ENCODE measurements at regions not wholly inside any gene's neighbourhood (a gene's known extent, or its start where the extent isn't known, plus 50 kb on each side); places are given as distances from the start of the nearest gene placed in this dataset.

DNA sequence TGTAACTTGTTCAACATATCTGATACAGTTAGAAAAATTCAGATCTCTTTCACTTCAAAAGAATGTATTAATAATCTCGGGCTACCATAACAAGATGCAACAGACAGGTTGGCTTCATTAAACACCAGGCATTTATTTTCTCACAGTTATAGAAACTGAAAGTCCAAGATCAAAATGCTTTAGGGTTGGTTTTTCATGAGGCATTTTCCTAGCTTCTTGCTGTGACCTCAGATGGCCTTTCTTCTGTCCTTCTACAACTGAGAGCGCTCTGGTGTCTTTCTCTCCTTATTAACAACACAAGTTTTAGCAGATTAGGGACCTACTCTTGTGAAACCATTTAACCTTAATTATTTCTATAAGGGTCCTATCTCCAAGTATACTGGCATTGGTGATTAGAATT is 452.5 kb downstream of the ZNF804A start:
- POLR2A ChIA-PET = no interaction called here
- in situ Hi-C loops (cut with MboI) = no loop called here
- FAIRE-seq = no peak

More for the DNA sequence above, 452.5 kb downstream of the ZNF804A start:
- Histone ChIP-seq H3K27ac (ENCODE audit: extremely low read depth, low read depth, low read length) (no peak overlapping the region), H3K9me1 (ENCODE audit: control insufficient read depth, insufficient read depth, low read length) (no peaks in the 10 kb centered on the region), H3K4me2 (ENCODE audit: insufficient read depth, low read length) (no peak overlapping the region), H3K4me1 (replicated peaks in 1 of 2; ENCODE audit: control insufficient read depth in 2 of 2, insufficient read depth in 2 of 2, low read length in 2 of 2) (no peaks in the 10 kb centered on the region), H4K20me1 (replicated peaks; ENCODE audit: control insufficient read depth, insufficient read depth, low read length) (no peaks in the 10 kb centered on the region), H3K9ac (ENCODE audit: insufficient read depth in 1 of 2, low read depth in 2 of 2, low read length in 2 of 2) (no peak overlapping the region), H3K27me3 (ENCODE audit: control insufficient read depth in 2 of 2, insufficient read depth in 2 of 2, low read length in 2 of 2) (no peaks in the 10 kb centered on the region), H3K79me2 (ENCODE audit: control insufficient read depth, insufficient read depth, low read length) (no peaks in the 10 kb centered on the region), H3K9me3 (replicated peaks; ENCODE audit: control insufficient read depth, insufficient read depth, low read depth, low read length) (no peaks in the 10 kb centered on the region), H3K36me3 (ENCODE audit: control insufficient read depth, insufficient read depth, low read length) (no peaks in the 10 kb centered on the region), H3K4me3 (no peak overlapping the region), H2AFZ (ENCODE audit: low read depth, low read length) (no peak overlapping the region)
- no peak for ATAC-seq
- DNase-seq (ENCODE audit: extremely low read depth in 1 of 4, low spot score in 3 of 4) = no peak
- 0% methylated on average over 2 of the region's 2 CpGs for WGBS (ENCODE audit: insufficient coverage, low coverage, missing lambda C conversion rate)
- no TSS peak for BruUV-seq (replicated peaks)
- CTCF ChIA-PET (ENCODE audit: low intra/inter-chr PET ratio) = no interaction called here
- intact Hi-C loops (cut with micrococcal nuclease) = no loop called here
- no peak for TF ChIP-seq NR2F6 (CRISPR knock-in tag; IDR thresholded peaks at IDR 0.05)
- TF ChIP-seq ZSCAN32 (CRISPR knock-in tag; IDR thresholded peaks at IDR 0.05) = no peak
- TF ChIP-seq, protein P1, sequence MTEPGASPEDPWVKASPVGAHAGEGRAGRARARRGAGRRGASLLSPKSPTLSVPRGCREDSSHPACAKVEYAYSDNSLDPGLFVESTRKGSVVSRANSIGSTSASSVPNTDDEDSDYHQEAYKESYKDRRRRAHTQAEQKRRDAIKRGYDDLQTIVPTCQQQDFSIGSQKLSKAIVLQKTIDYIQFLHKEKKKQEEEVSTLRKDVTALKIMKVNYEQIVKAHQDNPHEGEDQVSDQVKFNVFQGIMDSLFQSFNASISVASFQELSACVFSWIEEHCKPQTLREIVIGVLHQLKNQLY (CRISPR knock-in tag; conservative IDR thresholded peaks at IDR 0.05) = no peak
- no peak for TF ChIP-seq MTF1 (CRISPR knock-in tag; IDR thresholded peaks at IDR 0.05; ENCODE audit: borderline replicate concordance)
- TF ChIP-seq, protein P2, sequence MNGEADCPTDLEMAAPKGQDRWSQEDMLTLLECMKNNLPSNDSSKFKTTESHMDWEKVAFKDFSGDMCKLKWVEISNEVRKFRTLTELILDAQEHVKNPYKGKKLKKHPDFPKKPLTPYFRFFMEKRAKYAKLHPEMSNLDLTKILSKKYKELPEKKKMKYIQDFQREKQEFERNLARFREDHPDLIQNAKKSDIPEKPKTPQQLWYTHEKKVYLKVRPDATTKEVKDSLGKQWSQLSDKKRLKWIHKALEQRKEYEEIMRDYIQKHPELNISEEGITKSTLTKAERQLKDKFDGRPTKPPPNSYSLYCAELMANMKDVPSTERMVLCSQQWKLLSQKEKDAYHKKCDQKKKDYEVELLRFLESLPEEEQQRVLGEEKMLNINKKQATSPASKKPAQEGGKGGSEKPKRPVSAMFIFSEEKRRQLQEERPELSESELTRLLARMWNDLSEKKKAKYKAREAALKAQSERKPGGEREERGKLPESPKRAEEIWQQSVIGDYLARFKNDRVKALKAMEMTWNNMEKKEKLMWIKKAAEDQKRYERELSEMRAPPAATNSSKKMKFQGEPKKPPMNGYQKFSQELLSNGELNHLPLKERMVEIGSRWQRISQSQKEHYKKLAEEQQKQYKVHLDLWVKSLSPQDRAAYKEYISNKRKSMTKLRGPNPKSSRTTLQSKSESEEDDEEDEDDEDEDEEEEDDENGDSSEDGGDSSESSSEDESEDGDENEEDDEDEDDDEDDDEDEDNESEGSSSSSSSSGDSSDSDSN (IDR thresholded peaks at IDR 0.05; ENCODE audit: borderline replicate concordance in 1 of 2, low read depth in 2 of 2, low read length in 2 of 2) = no peak
- TF ChIP-seq SREBF2 (CRISPR knock-in tag; IDR thresholded peaks at IDR 0.05) = no peak
- no peak for TF ChIP-seq MEIS2 (IDR thresholded peaks at IDR 0.05; ENCODE audit: partially characterized antibody)
- TF ChIP-seq SP2 (IDR thresholded peaks at IDR 0.05; ENCODE audit: extremely low read depth, low read depth, low read length, poor library complexity, severe bottlenecking) = no peak
- no peak for TF ChIP-seq MEF2D (tag; conservative IDR thresholded peaks at IDR 0.05; ENCODE audit: low read depth)
- no peak for TF ChIP-seq KLF16 (IDR thresholded peaks at IDR 0.05)
- TF ChIP-seq, protein P3, sequence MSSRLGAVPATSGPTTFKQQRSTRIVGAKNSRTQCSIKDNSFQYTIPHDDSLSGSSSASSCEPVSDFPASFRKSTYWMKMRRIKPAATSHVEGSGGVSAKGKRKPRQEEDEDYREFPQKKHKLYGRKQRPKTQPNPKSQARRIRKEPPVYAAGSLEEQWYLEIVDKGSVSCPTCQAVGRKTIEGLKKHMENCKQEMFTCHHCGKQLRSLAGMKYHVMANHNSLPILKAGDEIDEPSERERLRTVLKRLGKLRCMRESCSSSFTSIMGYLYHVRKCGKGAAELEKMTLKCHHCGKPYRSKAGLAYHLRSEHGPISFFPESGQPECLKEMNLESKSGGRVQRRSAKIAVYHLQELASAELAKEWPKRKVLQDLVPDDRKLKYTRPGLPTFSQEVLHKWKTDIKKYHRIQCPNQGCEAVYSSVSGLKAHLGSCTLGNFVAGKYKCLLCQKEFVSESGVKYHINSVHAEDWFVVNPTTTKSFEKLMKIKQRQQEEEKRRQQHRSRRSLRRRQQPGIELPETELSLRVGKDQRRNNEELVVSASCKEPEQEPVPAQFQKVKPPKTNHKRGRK (tag; IDR thresholded peaks at IDR 0.05) = no peak
- no peak for TF ChIP-seq POLR3A (IDR thresholded peaks at IDR 0.05; ENCODE audit: borderline replicate concordance, extremely low read depth, insufficient read depth, insufficient read length)
- no peak for TF ChIP-seq FOXP1 (CRISPR knock-in tag; IDR thresholded peaks at IDR 0.05)
- TF ChIP-seq, protein P4, sequence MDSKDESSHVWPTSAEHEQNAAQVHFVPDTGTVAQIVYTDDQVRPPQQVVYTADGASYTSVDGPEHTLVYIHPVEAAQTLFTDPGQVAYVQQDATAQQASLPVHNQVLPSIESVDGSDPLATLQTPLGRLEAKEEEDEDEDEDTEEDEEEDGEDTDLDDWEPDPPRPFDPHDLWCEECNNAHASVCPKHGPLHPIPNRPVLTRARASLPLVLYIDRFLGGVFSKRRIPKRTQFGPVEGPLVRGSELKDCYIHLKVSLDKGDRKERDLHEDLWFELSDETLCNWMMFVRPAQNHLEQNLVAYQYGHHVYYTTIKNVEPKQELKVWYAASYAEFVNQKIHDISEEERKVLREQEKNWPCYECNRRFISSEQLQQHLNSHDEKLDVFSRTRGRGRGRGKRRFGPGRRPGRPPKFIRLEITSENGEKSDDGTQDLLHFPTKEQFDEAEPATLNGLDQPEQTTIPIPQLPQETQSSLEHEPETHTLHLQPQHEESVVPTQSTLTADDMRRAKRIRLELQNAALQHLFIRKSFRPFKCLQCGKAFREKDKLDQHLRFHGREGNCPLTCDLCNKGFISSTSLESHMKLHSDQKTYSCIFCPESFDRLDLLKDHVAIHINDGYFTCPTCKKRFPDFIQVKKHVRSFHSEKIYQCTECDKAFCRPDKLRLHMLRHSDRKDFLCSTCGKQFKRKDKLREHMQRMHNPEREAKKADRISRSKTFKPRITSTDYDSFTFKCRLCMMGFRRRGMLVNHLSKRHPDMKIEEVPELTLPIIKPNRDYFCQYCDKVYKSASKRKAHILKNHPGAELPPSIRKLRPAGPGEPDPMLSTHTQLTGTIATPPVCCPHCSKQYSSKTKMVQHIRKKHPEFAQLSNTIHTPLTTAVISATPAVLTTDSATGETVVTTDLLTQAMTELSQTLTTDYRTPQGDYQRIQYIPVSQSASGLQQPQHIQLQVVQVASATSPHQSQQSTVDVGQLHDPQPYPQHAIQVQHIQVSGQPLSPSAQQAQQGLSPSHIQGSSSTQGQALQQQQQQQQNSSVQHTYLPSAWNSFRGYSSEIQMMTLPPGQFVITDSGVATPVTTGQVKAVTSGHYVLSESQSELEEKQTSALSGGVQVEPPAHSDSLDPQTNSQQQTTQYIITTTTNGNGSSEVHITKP (IDR thresholded peaks at IDR 0.05; ENCODE audit: partially characterized antibody) = no peak
- no peak for TF ChIP-seq FUS (optimal IDR thresholded peaks at IDR 0.05; ENCODE audit: low read depth, low read length)
- no peak for TF ChIP-seq SETDB1 (IDR thresholded peaks at IDR 0.05; ENCODE audit: low read length)
